WTC11 (cell line): ENCODE measurements at regions not wholly inside any gene's neighbourhood (a gene's known extent, or its start where the extent isn't known, plus 50 kb on each side); places are given as distances from the start of the nearest gene placed in this dataset.

Source experiments
- CTCF ChIP-seq: fragments of 200-600 bp; IDR thresholded peaks from 2 replicates; pipeline ENCODE4 v1.8.0; 2022; ENCODE audit warnings: antibody characterized with exemption
- SMAD4 ChIP-seq: sonication (generic); formaldehyde crosslinking; IDR thresholded peaks from 2 replicates; pipeline ENCODE4 v1.8.0; 2022; ENCODE audit warnings: mild to moderate bottlenecking, missing genetic modification reagents
- TF ChIP-seq, protein P1 (sequence below): sonication (generic); formaldehyde crosslinking; IDR thresholded peaks from 2 replicates; pipeline ENCODE4 v1.8.0; 2022; ENCODE audit warnings: mild to moderate bottlenecking, missing genetic modification reagents

- TF ChIP-seq, protein P1, sequence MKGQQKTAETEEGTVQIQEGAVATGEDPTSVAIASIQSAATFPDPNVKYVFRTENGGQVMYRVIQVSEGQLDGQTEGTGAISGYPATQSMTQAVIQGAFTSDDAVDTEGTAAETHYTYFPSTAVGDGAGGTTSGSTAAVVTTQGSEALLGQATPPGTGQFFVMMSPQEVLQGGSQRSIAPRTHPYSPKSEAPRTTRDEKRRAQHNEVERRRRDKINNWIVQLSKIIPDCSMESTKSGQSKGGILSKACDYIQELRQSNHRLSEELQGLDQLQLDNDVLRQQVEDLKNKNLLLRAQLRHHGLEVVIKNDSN (CRISPR knock-in tag): no peak
- TF ChIP-seq SMAD4 (CRISPR knock-in tag) (no peak), CTCF (no peak)
Observed at GRCh38 chr10:123450956-123451605, 215.1 kb upstream of the GPR26 start.
